ENCODE measurements at regions not wholly inside any gene's neighbourhood (a gene's known extent, or its start where the extent isn't known, plus 50 kb on each side); places are given as distances from the start of the nearest gene placed in this dataset.
"Not testable (repeated sequence)": the region's sequence is repeated elsewhere in the genome, so short reads cannot be mapped to it uniquely, and the experiment has no call there.

- H3K27ac ChIP-seq (ENCODE audit: low read length): no peak overlapping the region
- H3K36me3 ChIP-seq (ENCODE audit: control insufficient read depth, insufficient read depth, low read length): no peaks in the 10 kb centered on the region
- no peaks in the 10 kb centered on the region for H3K4me1 ChIP-seq (ENCODE audit: control insufficient read depth, insufficient read depth, low read length)
- no peaks in the 10 kb centered on the region for H3K27me3 ChIP-seq (ENCODE audit: control insufficient read depth, insufficient read depth, low read length)
- no peaks in the 10 kb centered on the region for H3K9me3 ChIP-seq (ENCODE audit: control insufficient read depth, low read depth, low read length)
- no peak overlapping the region for H3K4me3 ChIP-seq (ENCODE audit: low read length)
- WGBS (ENCODE audit: insufficient coverage, low lambda C conversion rate): 33% methylated on average over 2 of the region's 2 CpGs
- DNase-seq: no peak
Observed at GRCh38 chr2:188000189-188000588, 291.5 kb upstream of the GULP1 start.

- Histone ChIP-seq H3K4me1 (ENCODE audit: control insufficient read depth, insufficient read depth, low read length) (no peaks in the 10 kb centered on the region), H3K4me3 (ENCODE audit: low read length) (no peak overlapping the region), H3K36me3 (ENCODE audit: control insufficient read depth, insufficient read depth, low read length) (no peaks in the 10 kb centered on the region), H3K9me3 (ENCODE audit: control insufficient read depth, low read depth, low read length) (no peaks in the 10 kb centered on the region), H3K27me3 (ENCODE audit: control insufficient read depth, insufficient read depth, low read length) (no peaks in the 10 kb centered on the region), H3K27ac (ENCODE audit: low read length) (no peak overlapping the region)
- WGBS (ENCODE audit: insufficient coverage, low lambda C conversion rate): no CpG with 5 or more reads among the region's 2 CpGs
- no peak for DNase-seq
Observed at GRCh38 chr2:188003800-188004199, 287.9 kb upstream of the GULP1 start.

GRCh38 chr2:188013767-188014166, 277.9 kb upstream of the GULP1 start:
- Histone ChIP-seq H3K27ac (ENCODE audit: low read length) (no peak overlapping the region), H3K4me1 (ENCODE audit: control insufficient read depth, insufficient read depth, low read length) (no peaks in the 10 kb centered on the region), H3K4me3 (ENCODE audit: low read length) (no peak overlapping the region), H3K27me3 (ENCODE audit: control insufficient read depth, insufficient read depth, low read length) (no peaks in the 10 kb centered on the region), H3K36me3 (ENCODE audit: control insufficient read depth, insufficient read depth, low read length) (no peaks in the 10 kb centered on the region), H3K9me3 (ENCODE audit: control insufficient read depth, low read depth, low read length) (no peaks in the 10 kb centered on the region)
- no peak for DNase-seq

- no peaks in the 10 kb centered on the region for H3K27me3 ChIP-seq (ENCODE audit: control insufficient read depth, insufficient read depth, low read length)
- no peak for DNase-seq
- WGBS (ENCODE audit: insufficient coverage, low lambda C conversion rate): 80% methylated on average over 1 of the region's 3 CpGs
- H3K4me3 ChIP-seq (ENCODE audit: low read length): no peak overlapping the region
- no peaks in the 10 kb centered on the region for H3K4me1 ChIP-seq (ENCODE audit: control insufficient read depth, insufficient read depth, low read length)
- no peak overlapping the region for H3K27ac ChIP-seq (ENCODE audit: low read length)
- H3K9me3 ChIP-seq (ENCODE audit: control insufficient read depth, low read depth, low read length): no peaks in the 10 kb centered on the region
- H3K36me3 ChIP-seq (ENCODE audit: control insufficient read depth, insufficient read depth, low read length): no peaks in the 10 kb centered on the region
Observed at GRCh38 chr2:188016917-188017316, 274.8 kb upstream of the GULP1 start.

GRCh38 chr2:188022389-188022788, 269.3 kb upstream of the GULP1 start:
- DNase-seq: no peak
- Histone ChIP-seq H3K9me3 (ENCODE audit: control insufficient read depth, low read depth, low read length) (no peaks in the 10 kb centered on the region), H3K4me3 (ENCODE audit: low read length) (no peak overlapping the region), H3K27me3 (ENCODE audit: control insufficient read depth, insufficient read depth, low read length) (no peaks in the 10 kb centered on the region), H3K27ac (ENCODE audit: low read length) (no peak overlapping the region), H3K4me1 (ENCODE audit: control insufficient read depth, insufficient read depth, low read length) (no peaks in the 10 kb centered on the region), H3K36me3 (ENCODE audit: control insufficient read depth, insufficient read depth, low read length) (no peaks in the 10 kb centered on the region)
- WGBS (ENCODE audit: insufficient coverage, low lambda C conversion rate): 100% methylated on average over 1 of the region's 2 CpGs

- Histone ChIP-seq H3K36me3 (ENCODE audit: control insufficient read depth, insufficient read depth, low read length) (no peaks in the 10 kb centered on the region), H3K4me3 (ENCODE audit: low read length) (no peak overlapping the region), H3K4me1 (ENCODE audit: control insufficient read depth, insufficient read depth, low read length) (no peaks in the 10 kb centered on the region), H3K27me3 (ENCODE audit: control insufficient read depth, insufficient read depth, low read length) (no peaks in the 10 kb centered on the region), H3K9me3 (ENCODE audit: control insufficient read depth, low read depth, low read length) (no peaks in the 10 kb centered on the region), H3K27ac (ENCODE audit: low read length) (no peak overlapping the region)
- DNase-seq: no peak
- no CpG with 5 or more reads among the region's 1 CpG for WGBS (ENCODE audit: insufficient coverage, low lambda C conversion rate)
Observed at GRCh38 chr2:188023035-188023434, 268.6 kb upstream of the GULP1 start.

- no peak for DNase-seq
- 71% methylated on average over 1 of the region's 1 CpG for WGBS (ENCODE audit: insufficient coverage, low lambda C conversion rate)
Observed at GRCh38 chr2:188024811-188025210, 266.9 kb upstream of the GULP1 start.

GRCh38 chr2:188028739-188029138, 262.9 kb upstream of the GULP1 start:
- no peaks in the 10 kb centered on the region for H3K36me3 ChIP-seq (ENCODE audit: control insufficient read depth, insufficient read depth, low read length)
- no CpG with 5 or more reads among the region's 4 CpGs for WGBS (ENCODE audit: insufficient coverage, low lambda C conversion rate)
- H3K9me3 ChIP-seq (ENCODE audit: control insufficient read depth, low read depth, low read length): no peaks in the 10 kb centered on the region
- H3K4me1 ChIP-seq (ENCODE audit: control insufficient read depth, insufficient read depth, low read length): no peaks in the 10 kb centered on the region
- no peak overlapping the region for H3K27ac ChIP-seq (ENCODE audit: low read length)
- no peaks in the 10 kb centered on the region for H3K27me3 ChIP-seq (ENCODE audit: control insufficient read depth, insufficient read depth, low read length)
- no peak overlapping the region for H3K4me3 ChIP-seq (ENCODE audit: low read length)
- DNase-seq: no peak

More at GRCh38 chr2:188024811-188025210, 266.9 kb upstream of the GULP1 start:
- Histone ChIP-seq H3K36me3 (ENCODE audit: control insufficient read depth, insufficient read depth, low read length) (no peaks in the 10 kb centered on the region), H3K27ac (ENCODE audit: low read length) (no peak overlapping the region), H3K4me1 (ENCODE audit: control insufficient read depth, insufficient read depth, low read length) (no peaks in the 10 kb centered on the region), H3K9me3 (ENCODE audit: control insufficient read depth, low read depth, low read length) (no peaks in the 10 kb centered on the region), H3K4me3 (ENCODE audit: low read length) (no peak overlapping the region), H3K27me3 (ENCODE audit: control insufficient read depth, insufficient read depth, low read length) (no peaks in the 10 kb centered on the region)

GRCh38 chr2:188032306-188032705, 259.4 kb upstream of the GULP1 start:
- Histone ChIP-seq H3K27ac (ENCODE audit: low read length) (no peak overlapping the region), H3K27me3 (ENCODE audit: control insufficient read depth, insufficient read depth, low read length) (no peaks in the 10 kb centered on the region), H3K4me3 (ENCODE audit: low read length) (no peak overlapping the region), H3K36me3 (ENCODE audit: control insufficient read depth, insufficient read depth, low read length) (no peaks in the 10 kb centered on the region), H3K4me1 (ENCODE audit: control insufficient read depth, insufficient read depth, low read length) (no peaks in the 10 kb centered on the region), H3K9me3 (ENCODE audit: control insufficient read depth, low read depth, low read length) (no peaks in the 10 kb centered on the region)
- DNase-seq: no peak
- WGBS (ENCODE audit: insufficient coverage, low lambda C conversion rate): no CpG with 5 or more reads among the region's 3 CpGs

- H3K36me3 ChIP-seq (ENCODE audit: control insufficient read depth, insufficient read depth, low read length): no peaks in the 10 kb centered on the region
- no peaks in the 10 kb centered on the region for H3K4me1 ChIP-seq (ENCODE audit: control insufficient read depth, insufficient read depth, low read length)
- no peak overlapping the region for H3K4me3 ChIP-seq (ENCODE audit: low read length)
- DNase-seq: no peak
- H3K9me3 ChIP-seq (ENCODE audit: control insufficient read depth, low read depth, low read length): no peaks in the 10 kb centered on the region
- H3K27me3 ChIP-seq (ENCODE audit: control insufficient read depth, insufficient read depth, low read length): no peaks in the 10 kb centered on the region
- no peak overlapping the region for H3K27ac ChIP-seq (ENCODE audit: low read length)
- WGBS (ENCODE audit: insufficient coverage, low lambda C conversion rate): 48% methylated on average over 3 of the region's 3 CpGs
Observed at GRCh38 chr2:188032786-188033185, 258.9 kb upstream of the GULP1 start.

- H3K4me3 ChIP-seq (ENCODE audit: low read length); H3K4me1 ChIP-seq (ENCODE audit: control insufficient read depth, insufficient read depth, low read length); H3K27me3 ChIP-seq (ENCODE audit: control insufficient read depth, insufficient read depth, low read length); DNase-seq; H3K27ac ChIP-seq (ENCODE audit: low read length); H3K9me3 ChIP-seq (ENCODE audit: control insufficient read depth, low read depth, low read length); H3K36me3 ChIP-seq (ENCODE audit: control insufficient read depth, insufficient read depth, low read length): not testable (repeated sequence)
- no CpG with 5 or more reads among the region's 1 CpG for WGBS (ENCODE audit: insufficient coverage, low lambda C conversion rate)
Observed at GRCh38 chr2:188033240-188033639, 258.4 kb upstream of the GULP1 start.
